Left colon (tissue), 2 donors: ENCODE measurements at regions not wholly inside any gene's neighbourhood (a gene's known extent, or its start where the extent isn't known, plus 50 kb on each side); places are given as distances from the start of the nearest gene placed in this dataset.
A peak's percentile ranks its signal among the peaks of the same experiment; 100 is the strongest.
"Not testable (repeated sequence)": the region's sequence is repeated elsewhere in the genome, so short reads cannot be mapped to it uniquely, and the experiment has no call there.

Experiments used
- ATAC-seq: fragments of 200-7000 bp; cut with Tn5 transposase; one replicate; pipeline ENCODE4 v1.9.1; 2020; ENCODE audit warnings: mild to moderate bottlenecking, moderate library complexity
- DNase-seq, 2 donors: peaks; one replicate each; pipeline ENCODE4 v3.0.0-alpha.2; 2020
- intact Hi-C, 2 donors: fragments of 100-400 bp; cut with DNase I in 1 of 2; cut with micrococcal nuclease in 1 of 2; formaldehyde crosslinking; loops; one replicate each; pipeline versions ENCODE4 v1.11.2 to v1.14.0; 2022; cut with DNase I, micrococcal nuclease
- donor health status: DM: no; HTN: no; CAD: no.
- donor health status: DM: yes; HTN: yes; CAD: no.

- ATAC-seq (no peak), DNase-seq (no peak)
- intact Hi-C loops = no loop called here
Measured at GRCh38 chr4:3629665-3630064, 97.4 kb upstream of the LRPAP1 start.

- intact Hi-C loops, DNase-seq, ATAC-seq: not testable (repeated sequence)
Measured at GRCh38 chr4:3629176-3629575, 97.0 kb upstream of the LRPAP1 start.

- intact Hi-C loops = no loop called here
- ATAC-seq = no peak
- no peak for DNase-seq
Measured at GRCh38 chr4:3628868-3629175, 96.6 kb upstream of the LRPAP1 start.

- intact Hi-C loops, DNase-seq, ATAC-seq: not testable (repeated sequence)
Measured at GRCh38 chr4:3627967-3628867, 96.0 kb upstream of the LRPAP1 start.

GRCh38 chr4:3627456-3627855 lies 95.2 kb upstream of the LRPAP1 start:
- intact Hi-C loops, DNase-seq, ATAC-seq: not testable (repeated sequence)

GRCh38 chr4:3626131-3626884 lies 94.1 kb upstream of the LRPAP1 start:
- ATAC-seq, DNase-seq, intact Hi-C loops: not testable (repeated sequence)

- DNase-seq, intact Hi-C loops, ATAC-seq: not testable (repeated sequence)
Measured at GRCh38 chr4:3625286-3625875, 93.2 kb upstream of the LRPAP1 start.

- DNase-seq, intact Hi-C loops, ATAC-seq: not testable (repeated sequence)
Measured at GRCh38 chr4:3623809-3624329, 91.6 kb upstream of the LRPAP1 start.

- ATAC-seq (no peak), DNase-seq (no peak)
- intact Hi-C loops = no loop called here
Measured at GRCh38 chr4:3623106-3623505, 90.9 kb upstream of the LRPAP1 start.

GRCh38 chr4:3620365-3620764 lies 88.1 kb upstream of the LRPAP1 start:
- intact Hi-C loops, ATAC-seq, DNase-seq: not testable (repeated sequence)

GRCh38 chr4:3619698-3620097 lies 87.5 kb upstream of the LRPAP1 start:
- ATAC-seq, DNase-seq, intact Hi-C loops: not testable (repeated sequence)

- DNase-seq, intact Hi-C loops, ATAC-seq: not testable (repeated sequence)
Measured at GRCh38 chr4:3618341-3618740, 86.1 kb upstream of the LRPAP1 start.

- ATAC-seq = no peak
- intact Hi-C loops = no loop called here
- DNase-seq = no peak
Measured at GRCh38 chr4:3615386-3616286, 83.4 kb upstream of the LRPAP1 start.

- ATAC-seq (no peak), DNase-seq (no peak)
- intact Hi-C loops = no loop called here
Measured at GRCh38 chr4:3614731-3614980, 82.4 kb upstream of the LRPAP1 start.

- peak; percentile 63 for ATAC-seq
- intact Hi-C loops = no loop called here
- peak in 1 of 2 donors; percentile 33 for DNase-seq
Measured at GRCh38 chr4:3613967-3614730, 81.9 kb upstream of the LRPAP1 start.

GRCh38 chr4:3612934-3613333 lies 80.7 kb upstream of the LRPAP1 start:
- ATAC-seq = no peak
- intact Hi-C loops = no loop called here
- DNase-seq = no peak

GRCh38 chr4:3612281-3612680 lies 80.1 kb upstream of the LRPAP1 start:
- DNase-seq (no peak), ATAC-seq (no peak)
- intact Hi-C loops = no loop called here

- intact Hi-C loops = no loop called here
- no peak for DNase-seq
- ATAC-seq = no peak
Measured at GRCh38 chr4:3611778-3612177, 79.6 kb upstream of the LRPAP1 start.
